A673 (cell line): ENCODE measurements at regions not wholly inside any gene's neighbourhood (a gene's known extent, or its start where the extent isn't known, plus 50 kb on each side); places are given as distances from the start of the nearest gene placed in this dataset.

Experiments used
- BruUV-seq: library from RNA; stranded (reverse); fragments of 400-500 nt; replicated peaks from 2 replicates; lab custom pipeline; 2021; lab: Mats Ljungman, UMichigan
- CTCF ChIA-PET: fragments of 300-600 bp; sonication (Branson Sonifier 250); formaldehyde crosslinking; loops from one replicate; lab custom pipeline; 2022; ENCODE audit warnings: antibody characterized with exemption; lab: Charles Lee
- POLR2A ChIA-PET: fragments of 300-600 bp; sonication (Branson Sonifier 250); formaldehyde crosslinking; loops from one replicate; lab custom pipeline; 2022; ENCODE audit warnings: antibody characterized with exemption; ENCODE audit not compliant: low non-redundant PET; lab: Charles Lee
- DNase-seq: peaks from one replicate; pipeline ENCODE4 v3.0.0-alpha.2; 2015; ENCODE audit warnings: low spot score
- H3K27ac ChIP-seq: fragments of 200-600 bp; sonication (generic); 2 replicates; pipeline ENCODE4 v1.5.1; 2016; ENCODE audit warnings: mixed run types, low read depth, mild to moderate bottlenecking, mixed read lengths, antibody characterized with exemption, low read length; ENCODE audit not compliant: poor library complexity, severe bottlenecking
- H3K27me3 ChIP-seq: fragments of 200-600 bp; sonication (generic); replicated peaks from 2 replicates; pipeline ENCODE4 v1.6.1; 2017; ENCODE audit warnings: mixed run types, low read depth, mild to moderate bottlenecking, mixed read lengths, antibody characterized with exemption, low read length; ENCODE audit not compliant: insufficient read depth, poor library complexity
- H3K36me3 ChIP-seq: fragments of 200-600 bp; sonication (generic); 2 replicates; pipeline ENCODE4 v1.6.1; 2016; ENCODE audit warnings: mixed run types, mild to moderate bottlenecking, mixed read lengths, antibody characterized with exemption, low read length; ENCODE audit not compliant: insufficient read depth, poor library complexity, severe bottlenecking
- H3K4me1 ChIP-seq: fragments of 200-600 bp; sonication (generic); 2 replicates; pipeline ENCODE4 v1.6.1; 2017; ENCODE audit warnings: mixed run types, mild to moderate bottlenecking, mixed read lengths, antibody characterized with exemption, low read length; ENCODE audit not compliant: insufficient read depth, poor library complexity, severe bottlenecking
- H3K4me3 ChIP-seq: fragments of 200-600 bp; sonication (generic); 2 replicates; pipeline ENCODE4 v1.5.1; 2016; ENCODE audit warnings: low read depth, mixed run types, mild to moderate bottlenecking, mixed read lengths, low read length; ENCODE audit not compliant: poor library complexity, severe bottlenecking
- H3K9me3 ChIP-seq: fragments of 200-600 bp; sonication (generic); 2 replicates; pipeline ENCODE4 v1.6.1; 2016; ENCODE audit warnings: mixed run types, low read depth, mild to moderate bottlenecking, mixed read lengths, antibody characterized with exemption, low read length; ENCODE audit not compliant: poor library complexity, severe bottlenecking
- CTCF ChIP-seq: fragments of 300-800, 200-600 bp; sonication (generic); conservative IDR thresholded peaks from 2 replicates; pipeline ENCODE4 v1.5.1; 2017; ENCODE audit warnings: low read depth, mild to moderate bottlenecking, antibody characterized with exemption, low read length, moderate library complexity, mixed read lengths
- EZH2 ChIP-seq: fragments of 200-600 bp; sonication (generic); IDR thresholded peaks from 2 replicates; pipeline ENCODE4 v1.6.1; 2017; ENCODE audit warnings: borderline replicate concordance, low read depth, mild to moderate bottlenecking, mixed read lengths, antibody characterized with exemption, low read length; ENCODE audit not compliant: poor library complexity, severe bottlenecking
- intact Hi-C: fragments of 100-400 bp; cut with micrococcal nuclease; formaldehyde crosslinking; loops from one replicate; pipeline ENCODE4 v1.10.0; 2022; ENCODE audit not compliant: unreplicated experiment

- no peak overlapping the region for H3K4me3 ChIP-seq
- POLR2A ChIA-PET = no interaction called here
- no peaks in the 10 kb centered on the region for H3K27me3 ChIP-seq
- CTCF ChIA-PET = no interaction called here
- BruUV-seq = no TSS peak
- no peaks in the 10 kb centered on the region for H3K9me3 ChIP-seq
- no peaks in the 10 kb centered on the region for H3K4me1 ChIP-seq
- no peak for DNase-seq
- TF ChIP-seq CTCF (no peak), EZH2 (no peak)
- no peaks in the 10 kb centered on the region for H3K36me3 ChIP-seq
- H3K27ac ChIP-seq = no peak overlapping the region
- intact Hi-C loops = no loop called here
Observed at GRCh38 chr13:109281903-109282635, 504.3 kb downstream of the IRS2 start.

- POLR2A ChIA-PET = no interaction called here
- intact Hi-C loops = no loop called here
- no peaks in the 10 kb centered on the region for H3K36me3 ChIP-seq
- H3K4me1 ChIP-seq = no peaks in the 10 kb centered on the region
- BruUV-seq = no TSS peak
- no peak overlapping the region for H3K4me3 ChIP-seq
- no peaks in the 10 kb centered on the region for H3K27me3 ChIP-seq
- no peaks in the 10 kb centered on the region for H3K9me3 ChIP-seq
- TF ChIP-seq CTCF (no peak), EZH2 (no peak)
- no peak for DNase-seq
- CTCF ChIA-PET = no interaction called here
- no peak overlapping the region for H3K27ac ChIP-seq
Observed at GRCh38 chr13:109281017-109281902, 505.1 kb downstream of the IRS2 start.

- ChIA-PET CTCF (no interaction called here), POLR2A (no interaction called here)
- intact Hi-C loops = no loop called here
- Histone ChIP-seq H3K4me3 (no peak overlapping the region), H3K36me3 (no peaks in the 10 kb centered on the region), H3K27me3 (no peaks in the 10 kb centered on the region), H3K27ac (no peak overlapping the region), H3K9me3 (no peaks in the 10 kb centered on the region), H3K4me1 (peaks cover 15% of the 10 kb centered on the region)
- TF ChIP-seq EZH2 = no peak
- no peak for TF ChIP-seq CTCF
- BruUV-seq = no TSS peak
- DNase-seq = no peak
Observed at GRCh38 chr13:109276261-109276660, 510.1 kb downstream of the IRS2 start.
